ENCODE measurements at regions not wholly inside any gene's neighbourhood (a gene's known extent, or its start where the extent isn't known, plus 50 kb on each side); places are given as distances from the start of the nearest gene placed in this dataset.

GRCh38 chr12:13454991-13455777, 258.7 kb downstream of the EMP1 start:
- Histone ChIP-seq H3K27me3 (ENCODE audit: low read depth) (peaks cover 4% of the 10 kb centered on the region), H3K4me1 (no peaks in the 10 kb centered on the region), H3K9me3 (replicated peaks) (no peaks in the 10 kb centered on the region), H3K36me3 (no peaks in the 10 kb centered on the region), H3K4me3 (no peak overlapping the region), H3K27ac (replicated peaks) (no peak overlapping the region)
- DNase-seq = no peak
- no peak for TF ChIP-seq CTCF (IDR thresholded peaks at IDR 0.05; ENCODE audit: borderline replicate concordance)
- intact Hi-C loops (cut with micrococcal nuclease) = no loop called here

GRCh38 chr12:13452955-13453570, 256.5 kb downstream of the EMP1 start:
- no peak overlapping the region for H3K4me3 ChIP-seq
- TF ChIP-seq CTCF (IDR thresholded peaks at IDR 0.05; ENCODE audit: borderline replicate concordance) = no peak
- peaks cover 4% of the 10 kb centered on the region for H3K27me3 ChIP-seq (ENCODE audit: low read depth)
- no peak overlapping the region for H3K27ac ChIP-seq (replicated peaks)
- no peaks in the 10 kb centered on the region for H3K4me1 ChIP-seq
- DNase-seq = no peak
- no peaks in the 10 kb centered on the region for H3K9me3 ChIP-seq (replicated peaks)
- H3K36me3 ChIP-seq = no peaks in the 10 kb centered on the region
- intact Hi-C loops (cut with micrococcal nuclease) = no loop called here

- Histone ChIP-seq H3K4me3 (no peak overlapping the region), H3K4me1 (no peaks in the 10 kb centered on the region), H3K36me3 (no peaks in the 10 kb centered on the region), H3K27me3 (ENCODE audit: low read depth) (peaks cover 4% of the 10 kb centered on the region), H3K27ac (replicated peaks) (no peak overlapping the region), H3K9me3 (replicated peaks) (no peaks in the 10 kb centered on the region)
- TF ChIP-seq CTCF (IDR thresholded peaks at IDR 0.05; ENCODE audit: borderline replicate concordance) = no peak
- no peak for DNase-seq
- intact Hi-C loops (cut with micrococcal nuclease) = no loop called here
These were observed 255.2 kb downstream of the EMP1 start for GRCh38 chr12:13451776-13452175.

- DNase-seq = no peak
- Histone ChIP-seq H3K36me3 (no peaks in the 10 kb centered on the region), H3K4me1 (no peaks in the 10 kb centered on the region), H3K27ac (replicated peaks) (no peak overlapping the region), H3K4me3 (no peak overlapping the region), H3K9me3 (replicated peaks) (peaks cover 6% of the 10 kb centered on the region), H3K27me3 (ENCODE audit: low read depth) (peaks cover 4% of the 10 kb centered on the region)
- intact Hi-C loops (cut with micrococcal nuclease) = no loop called here
- TF ChIP-seq CTCF (IDR thresholded peaks at IDR 0.05; ENCODE audit: borderline replicate concordance) = no peak
These were observed 253.9 kb downstream of the EMP1 start for GRCh38 chr12:13450231-13451080.

GRCh38 chr12:13444076-13444475, 247.6 kb downstream of the EMP1 start:
- Histone ChIP-seq H3K9me3 (replicated peaks) (peaks cover 10% of the 10 kb centered on the region), H3K27ac (replicated peaks) (peak overlapping the region; percentile 18), H3K27me3 (ENCODE audit: low read depth) (peaks cover 16% of the 10 kb centered on the region), H3K4me3 (no peak overlapping the region), H3K4me1 (peaks cover 8% of the 10 kb centered on the region), H3K36me3 (no peaks in the 10 kb centered on the region)
- no peak for TF ChIP-seq CTCF (IDR thresholded peaks at IDR 0.05; ENCODE audit: borderline replicate concordance)
- intact Hi-C loops (cut with micrococcal nuclease) = no loop called here
- no peak for DNase-seq
